Umbilical cord (tissue), 1 donor: ENCODE measurements at regions not wholly inside any gene's neighbourhood (a gene's known extent, or its start where the extent isn't known, plus 50 kb on each side); places are given as distances from the start of the nearest gene placed in this dataset.
A peak's percentile ranks its signal among the peaks of the same experiment; 100 is the strongest.

ENCODE experiments used
- DNase-seq: peaks from one replicate; pipeline ENCODE4 v3.0.0-alpha.2; 2015; ENCODE audit warnings: low spot score

DNA sequence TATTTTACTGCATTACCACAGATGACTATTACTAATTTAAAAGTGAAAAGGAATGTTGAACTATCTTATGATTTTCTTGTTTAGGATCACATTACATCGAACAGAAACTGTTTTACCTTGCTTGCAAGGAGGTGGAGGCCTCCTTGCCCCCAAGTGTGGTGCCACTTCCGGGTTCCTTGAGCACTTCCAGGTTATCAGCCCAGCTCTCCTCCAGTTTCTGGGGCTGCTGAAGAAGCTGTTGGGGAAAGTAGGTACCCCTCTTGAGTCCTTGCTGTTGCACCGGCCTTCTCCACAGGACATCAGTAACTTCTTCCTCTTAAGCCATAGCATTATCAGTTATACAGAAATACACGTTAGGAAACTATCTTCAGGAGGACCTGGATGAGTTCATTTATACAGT is 278.2 kb downstream of the DMRT2 start:
- no peak for DNase-seq

DNA sequence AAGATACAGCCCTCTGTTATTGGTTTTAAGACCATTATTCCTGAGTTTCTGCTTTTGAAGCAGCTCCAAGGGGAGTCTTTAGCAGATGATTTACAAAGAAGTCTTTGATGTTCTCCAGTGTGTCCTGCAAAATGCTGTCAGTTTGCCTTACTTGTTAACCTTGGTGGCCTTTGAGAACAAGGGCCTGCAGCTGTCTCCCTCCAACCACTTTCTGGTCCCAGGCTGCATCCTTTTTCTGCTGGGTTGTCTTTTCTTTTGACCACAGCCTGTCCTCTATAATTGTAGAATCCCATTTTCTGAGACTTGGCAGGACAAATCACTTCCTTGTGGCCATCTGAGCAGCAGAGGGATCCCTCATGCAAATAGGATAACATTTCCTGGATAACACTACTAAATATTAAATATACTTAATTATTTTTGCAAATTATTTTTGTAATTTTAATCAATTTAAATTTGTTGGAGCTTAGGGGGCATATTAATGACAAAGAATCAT is 281.4 kb downstream of the DMRT2 start:
- peak; percentile 23 for DNase-seq

DNA sequence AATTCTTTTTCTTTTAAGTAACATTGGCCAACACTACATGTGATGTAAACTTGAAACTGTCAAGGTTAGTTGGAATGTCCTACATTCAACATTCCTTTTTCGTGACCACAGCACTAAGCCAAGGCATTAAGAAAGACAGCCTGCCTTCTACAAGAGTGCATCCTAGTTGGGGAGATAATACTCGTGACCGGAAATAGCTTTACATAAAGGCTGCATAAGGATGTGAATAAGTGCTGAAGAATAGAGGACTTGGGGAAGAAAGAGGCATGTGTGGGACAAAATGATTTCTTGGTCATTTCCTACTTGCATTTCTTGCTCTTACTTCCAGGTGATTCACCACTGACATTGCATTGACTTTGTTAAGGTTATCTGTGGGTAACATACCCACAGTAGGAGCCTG is 282.0 kb downstream of the DMRT2 start:
- DNase-seq, result peak; percentile 82

DNA sequence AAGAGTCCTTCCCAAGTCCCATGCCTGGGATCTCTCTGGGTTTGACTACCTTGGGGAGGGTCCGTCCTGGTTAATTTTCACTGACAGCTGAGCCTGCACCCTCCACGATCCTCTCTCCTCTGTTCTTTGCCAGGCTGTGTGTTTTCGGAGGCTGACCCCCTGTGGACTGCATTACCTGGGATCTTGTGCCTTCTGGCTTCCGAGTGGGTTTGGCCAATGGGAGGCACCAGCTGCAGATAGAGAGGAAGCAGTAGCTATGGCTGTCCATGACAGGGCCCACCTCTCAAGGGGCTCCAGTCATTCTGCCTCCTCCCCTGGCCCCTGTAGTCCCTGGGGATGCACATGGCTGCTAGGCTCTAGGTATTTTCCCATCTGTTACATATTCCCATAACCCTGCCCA is 285.0 kb downstream of the DMRT2 start:
- DNase-seq, result no peak

DNA sequence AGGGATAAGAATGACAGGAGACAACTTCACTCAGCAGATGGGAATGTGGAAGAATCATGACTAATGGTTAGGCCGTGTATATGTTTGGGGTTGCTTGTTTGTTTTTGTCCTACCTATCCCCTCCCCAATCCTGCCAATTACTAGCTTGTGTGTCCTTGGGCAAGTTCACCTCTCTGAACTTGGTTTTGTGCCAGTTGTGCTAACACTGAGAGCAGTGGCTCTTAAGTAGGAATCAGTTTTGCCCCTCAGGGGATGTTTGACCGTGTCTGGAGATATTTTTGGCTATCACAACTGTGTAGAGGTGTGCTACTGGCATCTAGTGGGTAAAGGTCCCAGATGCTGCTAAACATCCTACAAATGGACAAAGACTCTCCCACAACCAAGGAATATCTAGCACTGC is 287.0 kb downstream of the DMRT2 start:
- no peak for DNase-seq

DNA sequence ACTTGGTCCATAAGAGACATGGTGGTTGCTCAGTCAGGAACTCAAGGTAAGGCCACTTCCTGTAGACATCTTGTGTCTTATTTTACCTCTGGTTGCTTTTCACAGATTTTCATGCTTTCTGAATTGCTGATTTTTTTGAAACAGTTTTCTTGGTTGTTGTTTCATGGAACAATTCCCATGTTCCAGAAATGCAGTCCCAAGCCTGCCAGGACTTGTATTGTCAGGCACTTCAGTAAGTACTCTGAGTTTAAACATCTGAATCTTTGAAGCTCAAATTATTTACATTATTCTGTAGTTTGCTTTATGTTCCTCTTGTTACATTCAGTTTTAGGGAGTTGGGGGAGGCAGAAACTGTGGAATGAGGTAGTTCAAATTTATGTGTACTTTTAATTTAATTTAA is 290.2 kb downstream of the DMRT2 start:
- DNase-seq, result no peak

DNA sequence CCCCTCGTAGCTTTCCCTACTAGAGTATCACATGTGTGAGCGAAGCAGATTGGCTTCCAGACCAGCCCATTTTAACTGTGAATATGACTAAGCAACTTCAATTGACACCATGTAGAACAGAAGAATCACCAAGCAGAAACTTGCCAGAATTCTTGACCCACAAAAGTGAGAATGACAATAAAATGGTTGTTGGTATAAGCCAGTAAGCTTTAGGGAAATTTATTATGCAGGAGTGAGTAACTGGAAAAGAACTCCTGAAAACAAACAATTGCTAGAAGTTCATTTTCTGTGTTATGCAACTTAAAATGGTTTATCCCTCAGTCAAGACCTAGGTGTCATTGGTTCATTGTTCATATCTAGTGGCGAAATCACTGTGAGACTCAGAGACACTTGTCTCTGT is 303.1 kb downstream of the DMRT2 start:
- no peak for DNase-seq

DNA sequence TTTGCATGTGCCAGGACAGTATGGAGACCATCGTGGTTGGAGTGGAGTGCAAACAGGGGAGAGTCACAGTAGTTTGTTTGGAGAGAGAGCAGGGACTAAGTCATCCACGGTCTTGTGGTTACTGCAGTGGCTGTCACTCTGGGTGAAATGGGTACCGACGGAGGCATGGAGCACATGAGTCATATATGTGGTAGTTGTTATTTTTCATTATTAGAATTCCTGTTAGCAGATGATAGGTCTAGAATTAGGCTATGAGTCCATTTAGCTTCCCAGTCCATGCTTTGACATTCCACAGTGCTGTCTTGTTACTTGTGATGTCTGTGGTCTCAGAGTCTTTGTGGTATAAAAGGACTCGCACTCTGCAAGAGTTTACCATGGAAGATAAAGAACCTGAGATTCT is 303.9 kb downstream of the DMRT2 start:
- DNase-seq, result no peak

DNA sequence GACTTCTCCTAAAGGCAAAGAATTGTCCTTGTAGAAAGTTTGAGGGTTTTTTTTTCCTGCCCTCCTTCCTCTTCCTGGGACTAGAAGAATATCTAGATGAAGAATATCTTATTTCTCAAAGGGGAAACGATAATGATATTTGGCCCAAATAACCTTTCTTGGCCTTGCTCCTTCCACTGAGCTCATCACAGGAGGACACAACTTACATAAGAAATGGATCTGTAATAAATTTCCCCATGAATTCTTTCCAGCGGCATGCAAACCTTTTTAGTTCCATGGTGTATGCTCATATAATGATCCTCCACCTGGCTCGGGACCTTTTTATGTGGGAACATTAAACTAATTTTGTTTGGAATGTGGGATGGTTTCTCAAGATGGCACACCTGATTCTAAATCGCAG is 304.4 kb downstream of the DMRT2 start:
- no peak for DNase-seq

DNA sequence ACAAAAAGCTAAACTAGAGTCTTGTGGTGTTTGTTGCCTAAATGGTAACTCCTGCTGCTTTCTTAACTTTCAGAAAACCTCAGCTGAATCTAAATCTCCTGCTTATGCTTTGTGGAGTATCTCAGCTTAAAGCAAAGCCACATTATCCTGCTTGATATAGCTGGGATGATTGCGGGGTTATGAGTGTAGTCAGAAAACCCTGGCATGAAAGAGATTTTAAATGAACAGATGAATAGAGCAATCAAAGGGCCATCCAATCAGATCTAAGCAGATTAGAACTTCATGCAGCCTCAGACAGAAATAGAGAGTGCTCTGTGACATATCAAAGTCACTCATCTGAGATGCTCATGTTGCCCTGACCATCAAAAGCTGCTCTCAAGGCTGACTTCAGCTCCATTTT is 305.5 kb downstream of the DMRT2 start:
- peak; percentile 97 for DNase-seq

DNA sequence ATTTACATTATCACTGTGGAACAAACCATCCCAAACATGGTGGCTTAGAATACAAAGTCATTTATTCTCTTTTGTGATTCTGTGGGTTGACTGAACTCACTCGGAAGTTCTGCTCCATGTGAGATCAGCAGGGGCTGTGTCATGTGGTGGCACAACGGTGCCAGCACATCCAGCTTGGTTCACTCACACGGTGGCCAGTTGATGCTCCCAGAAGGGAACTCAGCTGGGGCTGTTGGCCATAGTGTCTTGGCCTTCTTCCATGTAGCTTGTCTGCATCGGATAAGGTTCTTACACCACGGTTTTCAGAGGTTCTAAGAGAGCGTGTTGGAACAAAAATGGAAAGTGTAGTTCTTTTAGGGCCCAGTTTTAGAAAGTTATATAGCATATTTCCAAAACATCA is 312.7 kb downstream of the DMRT2 start:
- DNase-seq, result no peak

DNA sequence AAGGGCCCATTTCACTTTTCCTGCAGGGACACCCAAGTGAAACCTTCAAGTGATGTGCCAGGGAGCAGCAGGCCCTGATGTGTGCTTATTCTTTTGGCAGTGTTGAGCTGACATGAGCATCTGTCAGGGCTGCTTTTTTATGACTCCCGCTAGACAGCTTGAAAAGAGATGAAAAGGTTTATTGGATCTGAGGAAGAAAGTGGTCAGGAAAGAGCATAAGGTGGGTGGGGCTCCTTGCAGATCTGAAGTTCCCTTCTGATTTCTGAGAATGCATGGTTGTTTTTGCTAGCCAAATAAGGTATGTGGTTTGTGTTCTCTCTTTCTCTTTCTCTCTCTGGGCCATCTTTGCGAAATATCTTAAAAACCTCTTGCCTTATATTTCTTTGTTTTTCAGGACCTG is 316.1 kb downstream of the DMRT2 start:
- DNase-seq, result no peak

DNA sequence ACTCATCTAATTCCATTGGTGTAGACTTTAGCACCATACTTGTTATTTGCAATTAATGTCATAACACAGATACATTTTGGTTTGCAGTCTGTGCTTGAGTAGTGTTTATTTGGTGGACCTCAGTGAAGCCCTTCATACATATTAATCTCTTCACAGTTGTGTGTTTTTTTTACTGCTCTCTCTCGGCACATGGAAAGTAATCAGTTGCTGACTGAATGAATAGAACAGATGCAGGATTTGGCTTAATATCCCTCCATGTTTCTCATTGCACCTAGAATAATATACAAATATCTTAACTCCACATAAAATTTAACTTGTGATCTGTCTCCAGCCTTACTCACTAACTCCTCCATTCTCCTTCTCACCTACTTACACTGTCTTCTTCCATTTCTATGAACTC is 319.1 kb downstream of the DMRT2 start:
- no peak for DNase-seq

DNA sequence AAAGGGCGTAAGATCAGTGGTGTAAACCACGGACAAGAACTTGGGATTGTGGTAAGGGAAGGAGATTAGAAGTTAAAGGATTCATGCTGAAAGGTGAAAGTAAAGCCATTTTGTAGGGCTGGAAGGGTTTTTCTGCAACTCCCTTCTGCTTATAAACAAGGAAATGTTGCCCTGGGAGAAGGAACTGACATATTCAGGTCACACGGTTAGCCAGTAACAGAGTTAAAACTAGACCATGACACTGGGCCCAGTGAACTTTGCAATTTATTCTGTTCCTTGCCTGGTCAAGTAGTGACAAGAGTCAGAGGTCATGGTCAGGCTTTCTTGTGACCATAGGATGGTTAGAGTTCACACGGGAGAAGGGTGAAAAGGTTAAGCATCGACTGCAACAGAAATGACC is 323.3 kb downstream of the DMRT2 start:
- DNase-seq, result no peak

DNA sequence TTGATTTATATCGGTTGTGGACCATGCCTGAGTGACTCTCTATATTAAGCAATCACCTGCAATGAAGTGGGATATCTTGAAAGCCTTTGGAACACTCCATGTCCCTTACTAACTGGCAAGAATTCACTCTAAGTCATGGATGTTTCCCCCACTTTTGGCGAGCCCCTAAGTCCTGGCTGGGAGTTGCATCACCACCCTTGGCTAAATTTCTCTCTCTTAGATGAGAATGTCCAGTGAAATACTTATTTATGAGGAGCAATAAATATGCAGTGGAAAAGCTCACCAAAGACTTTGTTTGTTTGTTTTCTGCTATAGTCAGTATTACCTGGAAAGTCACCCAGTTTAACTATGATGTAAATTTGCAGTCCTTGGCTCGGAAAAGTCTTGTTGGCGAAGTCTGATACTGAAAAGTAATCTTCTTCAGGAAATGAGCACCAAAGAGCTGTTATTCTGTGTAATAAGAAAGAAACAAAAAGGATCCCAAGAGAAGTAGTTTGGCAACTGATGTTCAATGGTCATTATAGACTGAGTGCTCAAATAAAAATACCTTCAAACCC is 333.8 kb downstream of the DMRT2 start:
- no peak for DNase-seq

DNA sequence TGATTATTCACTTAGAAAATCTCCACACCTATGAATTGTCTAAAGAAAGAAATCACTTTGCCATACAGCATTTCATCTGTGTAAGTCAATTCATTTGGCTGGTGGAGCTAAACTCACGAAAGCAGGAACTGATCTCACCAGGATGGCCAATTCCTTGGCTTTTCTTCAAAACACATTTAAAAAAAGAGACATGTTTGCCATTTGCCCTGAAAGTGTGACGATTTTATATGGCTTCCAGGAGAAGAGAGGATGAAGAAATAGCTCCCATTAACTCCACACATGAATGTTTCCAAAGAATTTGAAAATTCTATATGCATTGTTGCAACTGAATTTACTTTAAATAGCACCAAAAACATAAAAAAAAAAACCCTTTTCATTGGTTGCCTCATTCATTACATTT is 334.7 kb downstream of the DMRT2 start:
- DNase-seq, result no peak

DNA sequence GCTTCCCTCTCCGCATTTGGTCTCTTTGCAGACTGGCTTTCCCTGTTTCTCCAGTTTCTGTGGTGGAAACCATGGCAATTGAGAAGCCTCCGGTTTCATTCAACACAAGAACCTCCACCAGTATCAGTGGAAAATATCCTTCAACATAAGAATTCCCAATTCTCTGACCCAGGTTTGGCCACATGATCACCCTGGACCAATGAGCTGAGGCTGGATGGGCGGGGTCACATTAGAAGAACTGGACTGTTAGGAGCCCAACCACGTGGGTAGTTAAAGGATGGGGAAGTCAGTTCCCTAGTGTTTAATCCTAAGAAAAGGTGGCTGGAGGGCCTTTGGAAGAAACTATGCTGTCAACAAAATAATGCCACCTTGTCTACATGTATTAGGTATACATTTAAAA is 336.3 kb downstream of the DMRT2 start:
- DNase-seq, result no peak

DNA sequence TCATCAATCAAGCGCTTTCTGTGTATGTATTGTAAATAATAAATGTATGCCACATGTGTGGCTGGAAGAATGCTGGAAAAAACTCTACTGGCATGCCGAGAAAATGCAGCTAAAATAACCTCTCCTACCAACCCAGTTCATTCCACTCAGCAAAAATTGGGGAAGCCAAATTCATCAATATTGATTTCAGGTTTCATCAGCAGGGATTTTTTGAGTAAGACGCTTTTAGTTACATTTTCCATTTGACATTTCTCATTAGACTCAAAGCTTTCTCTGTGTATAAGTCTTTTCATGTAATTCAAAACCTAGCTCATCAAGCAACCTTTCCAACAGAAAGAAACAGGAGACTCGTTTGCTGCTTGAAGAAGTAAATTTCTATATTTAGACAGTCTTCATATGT is 338.1 kb downstream of the DMRT2 start:
- DNase-seq, result no peak

DNA sequence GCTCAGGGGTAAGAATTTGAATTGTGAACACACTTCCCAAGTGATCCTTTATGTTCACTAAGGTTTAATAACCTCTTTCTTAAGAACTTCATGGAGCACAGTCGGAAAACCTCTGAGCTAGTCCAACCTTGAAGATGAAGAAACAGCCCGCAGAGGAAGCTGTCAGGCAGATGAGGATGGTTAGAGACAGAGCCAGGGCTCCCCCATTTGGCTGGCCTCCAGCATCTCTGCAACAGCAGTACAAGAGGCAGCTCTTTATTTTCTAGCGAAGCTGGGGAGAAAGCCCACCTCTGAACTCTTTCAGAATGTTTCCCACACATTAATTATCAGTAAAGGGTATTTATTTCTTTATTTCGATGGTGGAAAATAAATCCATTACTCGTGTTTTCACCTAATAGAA is 350.8 kb downstream of the DMRT2 start:
- DNase-seq, result peak; percentile 25

DNA sequence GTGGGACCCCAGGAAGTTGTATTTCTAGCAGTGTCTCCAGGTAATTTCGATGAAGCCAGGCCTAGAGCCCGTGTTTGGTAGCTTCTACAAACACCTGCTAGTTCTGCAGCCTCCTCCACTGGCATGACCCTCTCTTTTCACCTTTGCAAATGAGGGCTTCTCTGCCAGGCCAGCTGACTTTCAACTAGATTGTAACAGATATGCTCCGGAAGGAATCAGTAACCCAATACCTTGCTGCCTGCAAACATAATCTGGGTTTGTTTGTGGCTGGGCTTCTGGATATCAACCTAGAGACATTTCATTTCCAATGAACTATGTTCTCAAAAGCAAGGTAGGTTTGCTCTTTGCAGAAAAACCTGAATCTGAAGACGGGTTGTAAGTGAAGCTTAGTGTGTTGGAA is 354.8 kb downstream of the DMRT2 start:
- no peak for DNase-seq

DNA sequence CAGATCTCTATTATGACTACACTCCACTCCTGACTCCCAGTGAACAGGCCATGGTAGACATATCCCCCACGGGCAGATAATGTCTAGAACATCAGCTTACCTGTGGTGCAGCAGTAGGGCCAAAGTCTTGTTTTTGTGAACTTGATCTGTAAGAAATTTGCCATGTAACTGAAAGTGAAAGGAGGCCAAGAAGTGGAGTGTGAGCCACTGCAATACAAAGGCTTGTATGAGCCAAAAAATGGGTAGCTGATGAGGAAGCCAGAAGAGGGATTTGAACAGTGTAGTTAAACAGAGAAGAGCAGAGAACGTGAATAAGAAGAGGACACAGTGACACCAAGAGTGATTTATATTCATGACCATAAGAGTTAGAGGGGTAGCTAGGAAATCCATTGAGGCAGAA is 361.7 kb downstream of the DMRT2 start:
- no peak for DNase-seq

DNA sequence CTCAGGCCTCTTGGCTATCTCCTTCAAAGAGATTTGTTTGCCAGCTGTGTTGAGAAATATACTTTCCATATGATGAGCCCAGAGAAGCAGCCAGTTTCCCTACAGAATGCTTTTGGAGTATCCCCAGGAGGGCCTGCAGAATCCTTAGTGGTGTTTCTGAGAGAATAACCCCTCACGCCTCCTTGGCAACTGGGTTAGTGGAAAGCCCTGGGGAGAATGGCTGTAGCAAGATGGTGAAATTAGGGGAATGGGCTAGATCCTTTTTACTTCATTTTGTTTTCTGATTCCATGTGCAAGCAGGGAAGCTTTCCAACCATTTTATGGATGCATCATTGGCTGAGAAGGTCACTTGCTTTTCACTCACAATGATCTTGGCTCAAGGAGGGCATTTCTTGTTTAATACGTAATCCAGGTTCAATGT is 364.6 kb downstream of the DMRT2 start:
- no peak for DNase-seq

DNA sequence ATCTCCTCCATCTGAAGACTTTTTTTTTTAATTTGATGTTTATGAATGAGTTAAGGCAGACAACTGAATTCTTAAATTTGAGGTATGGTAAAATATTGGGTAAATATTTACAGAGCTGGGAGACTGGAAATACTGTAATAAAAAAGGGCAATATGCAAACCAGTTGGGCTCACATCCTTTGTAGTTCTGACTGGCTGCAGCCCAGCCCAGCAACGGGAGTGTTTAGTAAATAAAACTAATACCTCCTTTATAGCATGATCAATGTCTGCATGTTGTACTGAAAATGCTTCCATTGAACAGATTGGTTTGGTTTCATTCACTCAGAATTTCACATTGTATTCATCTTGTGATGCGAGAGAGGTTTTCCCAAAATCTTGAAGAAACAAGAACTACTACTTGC is 365.0 kb downstream of the DMRT2 start:
- no peak for DNase-seq

DNA sequence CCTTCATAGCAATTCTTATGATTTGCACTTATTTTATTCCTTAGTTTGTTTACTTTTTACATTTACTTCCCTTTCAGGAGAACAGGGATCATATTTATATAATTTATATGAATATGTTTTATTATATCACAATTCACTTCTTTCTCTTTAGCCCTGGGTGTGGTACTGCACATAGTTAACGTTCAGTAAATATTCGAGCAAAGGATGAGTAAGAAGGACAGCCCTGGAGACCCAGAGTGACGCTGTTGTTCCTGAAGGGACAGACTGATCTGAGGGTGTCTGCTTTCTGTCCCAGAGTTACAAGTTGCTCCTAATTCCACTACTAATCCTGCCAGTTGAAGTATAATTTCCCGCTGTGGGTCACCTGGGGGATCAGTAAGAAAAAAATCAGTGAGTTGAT is 366.1 kb downstream of the DMRT2 start:
- DNase-seq, result no peak

DNA sequence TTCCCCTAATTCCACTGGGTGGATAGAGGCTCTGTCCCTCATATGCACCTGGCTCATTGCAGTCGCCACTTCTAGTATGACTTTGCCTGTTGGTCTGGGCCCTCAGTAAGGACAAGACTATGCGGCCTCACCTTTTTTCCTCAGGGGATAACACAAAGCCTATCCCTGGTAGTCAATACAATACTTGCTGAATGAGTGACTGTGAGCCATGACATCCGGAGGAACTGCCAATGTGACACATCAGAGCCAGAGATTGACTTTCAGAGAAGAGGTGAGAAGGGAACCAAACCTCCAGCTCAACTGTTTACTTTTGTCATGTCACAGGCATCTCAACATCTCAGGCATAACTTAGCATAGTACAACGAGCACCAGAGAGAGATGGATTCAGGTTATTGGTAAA is 371.3 kb downstream of the DMRT2 start:
- no peak for DNase-seq
